OCI-LY1 (cell line): ENCODE measurements at regions not wholly inside any gene's neighbourhood (a gene's known extent, or its start where the extent isn't known, plus 50 kb on each side); places are given as distances from the start of the nearest gene placed in this dataset.

Source experiments
- EZH2 ChIP-seq: fragments of 200-600 bp; sonication (generic), shearing (Covaris generic); IDR thresholded peaks from 2 replicates; pipeline ENCODE4 v1.8.0; 2017; ENCODE audit warnings: borderline replicate concordance, mixed run types, mild to moderate bottlenecking, antibody characterized with exemption, low read length, moderate library complexity, mixed read lengths
- TF ChIP-seq, protein P1 (sequence below): fragments of 200-600 bp; sonication (generic), shearing (Covaris generic); IDR thresholded peaks from 2 replicates; pipeline ENCODE4 v1.5.1; 2017; ENCODE audit warnings: mild to moderate bottlenecking, antibody characterized with exemption, low read length, moderate library complexity, mixed read lengths

DNA sequence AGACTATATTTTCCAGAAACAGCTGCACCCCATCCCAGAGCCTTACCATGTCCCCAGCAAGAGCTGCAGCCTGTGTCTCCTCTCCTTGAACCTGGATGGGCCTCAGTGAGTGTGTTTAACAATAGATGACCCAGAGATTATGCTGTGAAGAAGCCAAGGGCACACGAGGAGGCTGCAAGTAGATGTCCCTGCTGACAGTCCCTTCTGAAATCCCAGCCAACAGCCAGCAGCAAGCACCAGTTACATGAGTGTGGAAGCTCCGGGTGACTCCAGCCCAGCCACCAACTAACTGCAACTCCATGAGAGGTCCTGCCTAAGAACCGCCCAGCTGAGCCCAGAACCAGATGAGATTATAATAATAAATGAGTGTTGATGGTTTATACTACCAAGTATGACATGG lies 191.7 kb downstream of the BCL11B start:
- TF ChIP-seq, protein P1, sequence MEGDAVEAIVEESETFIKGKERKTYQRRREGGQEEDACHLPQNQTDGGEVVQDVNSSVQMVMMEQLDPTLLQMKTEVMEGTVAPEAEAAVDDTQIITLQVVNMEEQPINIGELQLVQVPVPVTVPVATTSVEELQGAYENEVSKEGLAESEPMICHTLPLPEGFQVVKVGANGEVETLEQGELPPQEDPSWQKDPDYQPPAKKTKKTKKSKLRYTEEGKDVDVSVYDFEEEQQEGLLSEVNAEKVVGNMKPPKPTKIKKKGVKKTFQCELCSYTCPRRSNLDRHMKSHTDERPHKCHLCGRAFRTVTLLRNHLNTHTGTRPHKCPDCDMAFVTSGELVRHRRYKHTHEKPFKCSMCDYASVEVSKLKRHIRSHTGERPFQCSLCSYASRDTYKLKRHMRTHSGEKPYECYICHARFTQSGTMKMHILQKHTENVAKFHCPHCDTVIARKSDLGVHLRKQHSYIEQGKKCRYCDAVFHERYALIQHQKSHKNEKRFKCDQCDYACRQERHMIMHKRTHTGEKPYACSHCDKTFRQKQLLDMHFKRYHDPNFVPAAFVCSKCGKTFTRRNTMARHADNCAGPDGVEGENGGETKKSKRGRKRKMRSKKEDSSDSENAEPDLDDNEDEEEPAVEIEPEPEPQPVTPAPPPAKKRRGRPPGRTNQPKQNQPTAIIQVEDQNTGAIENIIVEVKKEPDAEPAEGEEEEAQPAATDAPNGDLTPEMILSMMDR = no peak
- TF ChIP-seq EZH2 = no peak
